Uterus (tissue), 2 donors: ENCODE measurements at regions not wholly inside any gene's neighbourhood (a gene's known extent, or its start where the extent isn't known, plus 50 kb on each side); places are given as distances from the start of the nearest gene placed in this dataset.

Experiments used
- POLR2A ChIP-seq, 2 donors: fragments of 450-650 bp; IDR thresholded peaks; one replicate each; pipeline ENCODE4 v1.6.1; 2016; ENCODE audit warnings: antibody characterized with exemption in 2 of 2, mild to moderate bottlenecking in 1 of 2, moderate library complexity in 1 of 2
- TF ChIP-seq, protein P1 (sequence below), 4 experiments: fragments of 200-600 bp in 2 of 4; fragments of 450-650 bp in 2 of 4; sonication (generic) in 2 of 4; IDR thresholded peaks; one replicate each; pipeline ENCODE4 v1.5.1; 2016 to 2019; ENCODE audit warnings: antibody characterized with exemption in 4 of 4, mild to moderate bottlenecking in 2 of 4, moderate library complexity in 1 of 4

DNA sequence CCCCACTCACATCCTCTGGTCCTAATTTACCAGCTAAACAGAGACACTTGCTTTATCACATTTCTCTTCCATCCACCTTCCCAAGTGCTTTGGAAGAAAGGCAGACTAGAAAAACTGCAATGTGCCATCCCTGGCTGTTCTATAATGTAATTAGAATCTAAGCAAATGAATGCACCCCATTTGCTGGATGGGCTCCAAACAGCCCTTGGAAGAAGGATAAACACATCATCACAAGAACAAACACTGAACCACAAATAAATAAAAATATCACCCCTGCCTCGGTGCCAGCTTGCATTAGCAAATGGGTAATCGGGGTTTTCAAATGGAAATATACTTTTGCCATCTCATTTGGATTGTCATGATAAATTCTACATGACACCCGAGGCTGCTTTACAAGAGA lies 296.6 kb upstream of the ISX start:
- TF ChIP-seq, protein P1, sequence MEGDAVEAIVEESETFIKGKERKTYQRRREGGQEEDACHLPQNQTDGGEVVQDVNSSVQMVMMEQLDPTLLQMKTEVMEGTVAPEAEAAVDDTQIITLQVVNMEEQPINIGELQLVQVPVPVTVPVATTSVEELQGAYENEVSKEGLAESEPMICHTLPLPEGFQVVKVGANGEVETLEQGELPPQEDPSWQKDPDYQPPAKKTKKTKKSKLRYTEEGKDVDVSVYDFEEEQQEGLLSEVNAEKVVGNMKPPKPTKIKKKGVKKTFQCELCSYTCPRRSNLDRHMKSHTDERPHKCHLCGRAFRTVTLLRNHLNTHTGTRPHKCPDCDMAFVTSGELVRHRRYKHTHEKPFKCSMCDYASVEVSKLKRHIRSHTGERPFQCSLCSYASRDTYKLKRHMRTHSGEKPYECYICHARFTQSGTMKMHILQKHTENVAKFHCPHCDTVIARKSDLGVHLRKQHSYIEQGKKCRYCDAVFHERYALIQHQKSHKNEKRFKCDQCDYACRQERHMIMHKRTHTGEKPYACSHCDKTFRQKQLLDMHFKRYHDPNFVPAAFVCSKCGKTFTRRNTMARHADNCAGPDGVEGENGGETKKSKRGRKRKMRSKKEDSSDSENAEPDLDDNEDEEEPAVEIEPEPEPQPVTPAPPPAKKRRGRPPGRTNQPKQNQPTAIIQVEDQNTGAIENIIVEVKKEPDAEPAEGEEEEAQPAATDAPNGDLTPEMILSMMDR (IDR thresholded peaks at IDR 0.05), result no peak
- TF ChIP-seq POLR2A (IDR thresholded peaks at IDR 0.05), result no peak
